Smooth muscle cell (in vitro differentiated cells): ENCODE measurements at regions not wholly inside any gene's neighbourhood (a gene's known extent, or its start where the extent isn't known, plus 50 kb on each side); places are given as distances from the start of the nearest gene placed in this dataset.

Experiments
- DNase-seq: peaks from one replicate; lab custom pipeline; 2025; ENCODE audit not compliant: unreplicated experiment; lab: John Stamatoyannopoulos, UW
- H2AFZ ChIP-seq: fragments of 200-600 bp; sonication (generic); 2 replicates; pipeline ENCODE4 v1.6.0; 2016; ENCODE audit warnings: antibody characterized with exemption, low read depth, mild to moderate bottlenecking
- H3F3A ChIP-seq: fragments of 200-600 bp; sonication (generic); 2 replicates; pipeline ENCODE4 v1.6.0; 2017; ENCODE audit warnings: antibody characterized with exemption, low read depth
- H3K27ac ChIP-seq: fragments of 200-600 bp; sonication (generic); 2 replicates; pipeline ENCODE4 v1.5.1; 2016; ENCODE audit warnings: low read depth, mild to moderate bottlenecking
- H3K27me3 ChIP-seq: fragments of 200-600 bp; sonication (generic); 2 replicates; pipeline ENCODE4 v1.6.1; 2016; ENCODE audit warnings: low read depth, mild to moderate bottlenecking
- H3K36me3 ChIP-seq: fragments of 200-600 bp; sonication (generic); 2 replicates; pipeline ENCODE4 v1.5.1; 2016; ENCODE audit warnings: low read depth
- H3K4me1 ChIP-seq: fragments of 200-600 bp; sonication (generic); 2 replicates; pipeline ENCODE4 v1.5.1; 2016; ENCODE audit warnings: low read depth
- H3K4me2 ChIP-seq: fragments of 200-600 bp; sonication (generic); 2 replicates; pipeline ENCODE4 v1.6.0; 2016; ENCODE audit warnings: mild to moderate bottlenecking
- H3K4me3 ChIP-seq: fragments of 200-600 bp; sonication (generic); 2 replicates; pipeline ENCODE4 v1.5.1; 2016; ENCODE audit warnings: mild to moderate bottlenecking
- H3K79me2 ChIP-seq: fragments of 200-600 bp; sonication (generic); 2 replicates; pipeline ENCODE4 v1.6.0; 2016; ENCODE audit warnings: low read depth, mild to moderate bottlenecking
- H3K9ac ChIP-seq: fragments of 200-600 bp; sonication (generic); 2 replicates; pipeline ENCODE4 v1.6.0; 2016; ENCODE audit warnings: low read depth
- H3K9me3 ChIP-seq: fragments of 200-600 bp; sonication (generic); replicated peaks from 2 replicates; pipeline ENCODE4 v1.5.1; 2016; ENCODE audit warnings: low read depth
- H4K20me1 ChIP-seq: fragments of 200-600 bp; sonication (generic); 2 replicates; pipeline ENCODE4 v1.6.0; 2016; ENCODE audit warnings: low read depth
- CTCF ChIP-seq: fragments of 200-600 bp; sonication (generic); IDR thresholded peaks from 2 replicates; pipeline ENCODE4 v1.5.1; 2017; ENCODE audit warnings: borderline replicate concordance, mild to moderate bottlenecking, antibody characterized with exemption; ENCODE audit not compliant: insufficient read depth, poor library complexity, severe bottlenecking
- WGBS: methylation state at CpG from one replicate; pipeline ENCODE4 v1.1.7; 2016; ENCODE audit warnings: low lambda C conversion rate; 5-methylcytosine and 5-hydroxymethylcytosine counted together

- Histone ChIP-seq H3K27me3 (no peaks in the 10 kb centered on the region), H2AFZ (no peak overlapping the region), H3K4me1 (no peaks in the 10 kb centered on the region), H3K36me3 (no peaks in the 10 kb centered on the region), H3F3A (no peaks in the 10 kb centered on the region), H3K9me3 (no peaks in the 10 kb centered on the region), H3K27ac (no peak overlapping the region), H3K79me2 (no peaks in the 10 kb centered on the region), H4K20me1 (no peaks in the 10 kb centered on the region), H3K4me3 (no peak overlapping the region), H3K4me2 (no peak overlapping the region), H3K9ac (no peak overlapping the region)
- WGBS, result 82% methylated on average over 3 of the region's 3 CpGs
- no peak for TF ChIP-seq CTCF
- DNase-seq, result no peak
These were observed 124.9 kb upstream of the TPK1 start for GRCh38 chr7:144960763-144961162.

GRCh38 chr7:144957998-144958397 lies 122.1 kb upstream of the TPK1 start:
- Histone ChIP-seq H3K4me1 (no peaks in the 10 kb centered on the region), H3K9me3 (no peaks in the 10 kb centered on the region), H4K20me1 (no peaks in the 10 kb centered on the region), H3F3A (no peaks in the 10 kb centered on the region), H3K27me3 (no peaks in the 10 kb centered on the region), H3K79me2 (no peaks in the 10 kb centered on the region), H3K36me3 (no peaks in the 10 kb centered on the region), H2AFZ (no peak overlapping the region), H3K9ac (no peak overlapping the region), H3K27ac (no peak overlapping the region), H3K4me2 (no peak overlapping the region), H3K4me3 (no peak overlapping the region)
- no peak for TF ChIP-seq CTCF
- WGBS, result 62% methylated on average over 2 of the region's 2 CpGs
- DNase-seq, result no peak

DNA sequence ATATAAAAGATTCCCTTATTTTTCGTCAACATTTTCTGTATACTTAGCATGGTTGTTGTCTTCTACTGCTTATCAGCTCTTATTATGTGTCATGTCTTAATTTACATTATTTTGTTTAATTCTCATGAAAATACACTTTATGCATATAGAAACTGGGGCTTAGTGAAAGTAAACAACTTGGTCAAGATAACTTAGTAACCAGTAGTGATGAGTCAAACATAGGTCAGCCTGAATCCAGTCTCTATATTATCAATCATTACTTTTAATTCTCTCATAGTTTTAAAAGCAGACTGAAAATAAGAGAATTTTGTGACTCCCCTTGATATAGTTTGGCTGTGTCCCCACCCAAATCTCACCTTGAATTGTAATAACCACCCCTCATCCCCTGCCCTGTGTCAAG lies 119.6 kb upstream of the TPK1 start:
- no peaks in the 10 kb centered on the region for H3K36me3 ChIP-seq
- no peaks in the 10 kb centered on the region for H4K20me1 ChIP-seq
- H3K9ac ChIP-seq, result no peak overlapping the region
- 90% methylated on average over 1 of the region's 1 CpG for WGBS
- H2AFZ ChIP-seq, result no peak overlapping the region
- H3K27ac ChIP-seq, result no peak overlapping the region
- no peaks in the 10 kb centered on the region for H3K79me2 ChIP-seq
- no peak for DNase-seq
- TF ChIP-seq CTCF, result no peak
- H3K4me2 ChIP-seq, result no peak overlapping the region
- no peak overlapping the region for H3K4me3 ChIP-seq
- H3F3A ChIP-seq, result no peaks in the 10 kb centered on the region
- no peaks in the 10 kb centered on the region for H3K9me3 ChIP-seq
- H3K27me3 ChIP-seq, result no peaks in the 10 kb centered on the region
- H3K4me1 ChIP-seq, result no peaks in the 10 kb centered on the region

- no peak overlapping the region for H3K9ac ChIP-seq
- 69% methylated on average over 1 of the region's 1 CpG for WGBS
These were observed 105.3 kb upstream of the TPK1 start for GRCh38 chr7:144941127-144941526.

More at GRCh38 chr7:144941127-144941526, 105.3 kb upstream of the TPK1 start:
- Histone ChIP-seq H3K27ac (no peak overlapping the region), H3K4me1 (no peaks in the 10 kb centered on the region), H4K20me1 (no peaks in the 10 kb centered on the region), H3K4me3 (no peak overlapping the region), H3K36me3 (no peaks in the 10 kb centered on the region), H3K9me3 (no peaks in the 10 kb centered on the region), H3F3A (no peaks in the 10 kb centered on the region), H3K4me2 (no peak overlapping the region), H3K79me2 (no peaks in the 10 kb centered on the region), H3K27me3 (no peaks in the 10 kb centered on the region), H2AFZ (no peak overlapping the region)
- no peak for DNase-seq
- TF ChIP-seq CTCF, result no peak
